RWPE2 (cell line): ENCODE measurements at regions not wholly inside any gene's neighbourhood (a gene's known extent, or its start where the extent isn't known, plus 50 kb on each side); places are given as distances from the start of the nearest gene placed in this dataset.

Experiments
- ATAC-seq: fragments of 200-7000 bp; cut with Tn5 transposase; 3 replicates; pipeline ENCODE4 v1.9.1; 2021; ENCODE audit warnings: low read depth
- DNase-seq: peaks from one replicate; pipeline ENCODE4 v3.0.0-alpha.2; 2020; ENCODE audit warnings: low spot score
- H3K27ac ChIP-seq: fragments of 450-650 bp; 2 replicates; pipeline ENCODE4 v1.5.1; 2017; ENCODE audit warnings: mild to moderate bottlenecking; ENCODE audit not compliant: poor library complexity, severe bottlenecking
- H3K27me3 ChIP-seq: fragments of 250-450 bp; sonication (Bioruptor Pico); 2 replicates; pipeline ENCODE4 v1.5.1; 2021; ENCODE audit warnings: mild to moderate bottlenecking, moderate library complexity; ENCODE audit not compliant: insufficient read depth, poor library complexity, severe bottlenecking
- H3K36me3 ChIP-seq: fragments of 250-450 bp; sonication (Bioruptor Pico); 2 replicates; pipeline ENCODE4 v1.5.1; 2020; ENCODE audit warnings: low read depth, mild to moderate bottlenecking, moderate library complexity
- H3K4me1 ChIP-seq: fragments of 250-450 bp; sonication (Bioruptor Pico); 2 replicates; pipeline ENCODE4 v1.5.1; 2021; ENCODE audit warnings: mild to moderate bottlenecking, moderate library complexity; ENCODE audit not compliant: insufficient read depth, poor library complexity, severe bottlenecking
- H3K4me3 ChIP-seq: fragments of 250-450 bp; sonication (Bioruptor Pico); 2 replicates; pipeline ENCODE4 v1.5.1; 2021; ENCODE audit warnings: mild to moderate bottlenecking, moderate library complexity; ENCODE audit not compliant: severe bottlenecking
- H3K9me3 ChIP-seq: fragments of 250-450 bp; sonication (Bioruptor Pico); 2 replicates; pipeline ENCODE4 v1.5.1; 2021; ENCODE audit warnings: mild to moderate bottlenecking, moderate library complexity; ENCODE audit not compliant: severe bottlenecking
- TF ChIP-seq, protein P1 (sequence below): fragments of 450-650 bp; IDR thresholded peaks from one replicate; pipeline ENCODE4 v1.5.1; 2017; ENCODE audit warnings: mild to moderate bottlenecking, moderate library complexity; ENCODE audit not compliant: poor library complexity, severe bottlenecking

DNA sequence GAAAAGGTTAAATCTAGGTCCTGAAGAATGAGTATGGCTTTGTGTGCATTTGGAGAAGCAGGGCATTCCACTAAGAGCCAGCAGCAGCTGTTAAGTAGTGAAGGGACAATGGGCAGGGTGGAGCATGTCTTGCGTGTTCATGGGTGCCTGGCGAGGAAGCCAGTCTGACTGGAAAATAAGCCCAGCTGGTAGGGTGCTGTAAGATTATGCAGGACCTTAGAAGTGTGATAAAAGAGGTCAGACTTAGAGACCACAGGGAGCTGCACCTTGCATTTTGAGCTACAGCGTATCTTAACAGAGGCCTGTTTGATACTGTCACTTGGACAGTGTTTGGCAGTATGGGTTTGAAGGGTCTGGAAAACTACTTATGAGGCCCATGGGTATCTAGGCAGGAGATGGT, 131.7 kb upstream of the ELL2 start:
- Histone ChIP-seq H3K9me3 (no peaks in the 10 kb centered on the region), H3K27ac (peak overlapping the region; percentile 89), H3K27me3 (no peaks in the 10 kb centered on the region), H3K4me1 (peaks cover 35% of the 10 kb centered on the region), H3K4me3 (no peak overlapping the region), H3K36me3 (no peaks in the 10 kb centered on the region)
- DNase-seq = no peak
- peak; percentile 1; the same call in 2 of the 3 replicates for ATAC-seq
- TF ChIP-seq, protein P1, sequence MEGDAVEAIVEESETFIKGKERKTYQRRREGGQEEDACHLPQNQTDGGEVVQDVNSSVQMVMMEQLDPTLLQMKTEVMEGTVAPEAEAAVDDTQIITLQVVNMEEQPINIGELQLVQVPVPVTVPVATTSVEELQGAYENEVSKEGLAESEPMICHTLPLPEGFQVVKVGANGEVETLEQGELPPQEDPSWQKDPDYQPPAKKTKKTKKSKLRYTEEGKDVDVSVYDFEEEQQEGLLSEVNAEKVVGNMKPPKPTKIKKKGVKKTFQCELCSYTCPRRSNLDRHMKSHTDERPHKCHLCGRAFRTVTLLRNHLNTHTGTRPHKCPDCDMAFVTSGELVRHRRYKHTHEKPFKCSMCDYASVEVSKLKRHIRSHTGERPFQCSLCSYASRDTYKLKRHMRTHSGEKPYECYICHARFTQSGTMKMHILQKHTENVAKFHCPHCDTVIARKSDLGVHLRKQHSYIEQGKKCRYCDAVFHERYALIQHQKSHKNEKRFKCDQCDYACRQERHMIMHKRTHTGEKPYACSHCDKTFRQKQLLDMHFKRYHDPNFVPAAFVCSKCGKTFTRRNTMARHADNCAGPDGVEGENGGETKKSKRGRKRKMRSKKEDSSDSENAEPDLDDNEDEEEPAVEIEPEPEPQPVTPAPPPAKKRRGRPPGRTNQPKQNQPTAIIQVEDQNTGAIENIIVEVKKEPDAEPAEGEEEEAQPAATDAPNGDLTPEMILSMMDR = no peak

DNA sequence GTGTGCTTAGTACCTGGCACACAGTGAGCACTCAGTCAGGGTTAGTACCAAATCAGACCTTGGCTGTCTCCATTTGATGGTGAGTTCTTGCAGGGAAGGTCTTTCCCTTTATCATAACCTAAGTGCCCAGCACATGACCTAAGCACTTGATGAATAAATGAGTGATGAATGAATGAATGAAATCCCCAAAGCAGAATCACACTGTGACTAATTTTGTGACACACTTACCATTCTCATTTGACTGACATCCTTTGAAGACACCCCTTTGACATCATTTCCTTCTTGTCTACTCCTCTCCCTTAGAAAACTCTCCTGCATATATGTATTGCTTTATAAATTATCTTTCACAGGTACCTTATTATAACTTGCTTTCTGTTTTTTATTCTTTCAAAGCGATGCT, 130.2 kb upstream of the ELL2 start:
- no peaks in the 10 kb centered on the region for H3K9me3 ChIP-seq
- H3K36me3 ChIP-seq = no peaks in the 10 kb centered on the region
- TF ChIP-seq, protein P1 = no peak
- no peaks in the 10 kb centered on the region for H3K27me3 ChIP-seq
- no peak overlapping the region for H3K27ac ChIP-seq
- no peak for DNase-seq
- H3K4me1 ChIP-seq = peaks cover 34% of the 10 kb centered on the region
- H3K4me3 ChIP-seq = no peak overlapping the region
- no peak for ATAC-seq

DNA sequence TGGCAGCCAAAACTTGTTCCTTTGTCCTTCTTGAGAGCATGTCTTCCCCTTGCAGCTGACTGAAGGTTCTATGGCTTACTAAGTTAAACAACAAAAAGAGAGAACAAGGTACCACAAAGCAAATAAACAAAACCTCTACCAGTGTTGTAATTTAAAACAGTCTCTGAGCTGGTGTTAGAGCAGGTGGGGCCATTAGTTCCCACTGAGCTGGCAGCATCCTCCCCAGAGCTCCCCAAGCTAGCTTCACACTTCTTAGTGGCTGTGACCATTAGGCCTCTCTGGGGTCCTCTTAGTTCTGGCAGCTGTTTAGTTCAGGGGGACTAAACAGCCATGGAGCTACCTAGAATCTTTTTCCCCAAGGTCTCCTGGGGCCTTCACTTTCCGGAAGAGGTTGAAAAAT, 128.6 kb upstream of the ELL2 start:
- no peak overlapping the region for H3K4me3 ChIP-seq
- no peak for DNase-seq
- H3K27me3 ChIP-seq = no peaks in the 10 kb centered on the region
- H3K27ac ChIP-seq = no peak overlapping the region
- TF ChIP-seq, protein P1 = no peak
- no peaks in the 10 kb centered on the region for H3K36me3 ChIP-seq
- peaks cover 34% of the 10 kb centered on the region for H3K4me1 ChIP-seq
- ATAC-seq = no peak
- H3K9me3 ChIP-seq = no peaks in the 10 kb centered on the region

DNA sequence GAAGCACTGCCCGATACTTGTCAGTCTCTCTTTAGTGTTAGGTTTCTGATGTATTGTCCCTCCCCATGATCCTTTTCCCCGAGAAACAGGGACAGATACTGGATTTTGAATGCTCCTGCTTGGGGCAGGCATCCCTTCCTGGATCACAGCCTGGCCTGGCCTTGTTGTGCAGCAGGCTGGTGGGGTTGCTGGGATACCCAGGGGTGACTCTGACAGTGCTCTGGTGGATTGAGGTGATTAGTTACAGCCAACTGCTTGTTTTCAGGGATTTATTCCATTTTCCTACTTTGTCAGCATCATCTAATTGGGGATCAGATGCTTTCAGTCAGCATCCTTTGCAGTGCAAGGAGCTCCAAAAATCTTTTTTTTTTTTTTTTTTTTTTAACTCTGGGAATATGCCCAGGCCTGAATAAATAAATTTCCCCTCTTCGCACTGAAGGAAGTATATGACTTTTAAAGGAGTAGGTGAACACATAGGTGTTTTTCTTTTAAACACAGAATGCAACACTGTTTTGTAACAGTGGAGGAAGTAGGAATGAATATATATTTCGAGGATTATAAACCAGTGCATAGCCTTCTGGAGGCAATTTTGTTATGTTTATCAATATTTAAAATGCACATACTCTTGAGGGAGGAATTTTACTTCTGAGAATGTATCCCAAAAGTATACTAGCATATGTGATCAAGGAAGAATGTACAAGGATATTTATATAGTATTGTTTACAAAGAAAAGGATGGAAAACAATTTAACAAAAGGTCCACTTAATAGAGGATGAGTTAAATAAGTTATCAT, 127.3 kb upstream of the ELL2 start:
- Histone ChIP-seq H3K27me3 (no peaks in the 10 kb centered on the region), H3K4me1 (peaks cover 29% of the 10 kb centered on the region), H3K27ac (no peak overlapping the region), H3K36me3 (no peaks in the 10 kb centered on the region), H3K4me3 (no peak overlapping the region), H3K9me3 (no peaks in the 10 kb centered on the region)
- ATAC-seq = no peak
- TF ChIP-seq, protein P1 = no peak
- no peak for DNase-seq

DNA sequence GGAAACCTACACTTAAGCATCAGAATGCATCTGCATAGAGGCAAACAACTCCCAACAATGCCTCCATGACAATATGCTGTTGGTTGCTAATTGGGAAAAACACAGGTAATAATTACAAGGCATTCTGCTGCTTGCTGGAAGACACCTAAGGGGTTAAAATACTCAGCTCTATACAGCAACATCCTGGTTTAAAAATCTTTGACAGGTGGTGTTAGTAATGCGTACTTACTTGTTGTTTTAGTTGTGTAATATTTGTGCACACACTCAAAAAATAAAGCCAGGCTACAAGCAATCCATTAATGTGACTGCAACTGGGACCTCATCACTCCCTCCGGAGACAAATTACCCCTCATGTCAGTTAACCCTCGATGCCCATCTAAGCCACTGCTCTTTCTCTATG, 126.3 kb upstream of the ELL2 start:
- Histone ChIP-seq H3K27me3 (no peaks in the 10 kb centered on the region), H3K4me3 (no peak overlapping the region), H3K4me1 (peaks cover 19% of the 10 kb centered on the region), H3K27ac (no peak overlapping the region), H3K36me3 (no peaks in the 10 kb centered on the region), H3K9me3 (no peaks in the 10 kb centered on the region)
- no peak for ATAC-seq
- DNase-seq = no peak
- TF ChIP-seq, protein P1 = no peak
